ENCODE measurements at regions not wholly inside any gene's neighbourhood (a gene's known extent, or its start where the extent isn't known, plus 50 kb on each side); places are given as distances from the start of the nearest gene placed in this dataset.

GRCh38 chr5:58002323-58002722, 457.6 kb downstream of the PLK2 start:
- TF ChIP-seq EZH2phosphoT487 (IDR thresholded peaks at IDR 0.05; ENCODE audit: low read length) (no peak), EZH2 (optimal IDR thresholded peaks at IDR 0.05; ENCODE audit: low read depth, low read length) (no peak)
- TF ChIP-seq, protein P1, sequence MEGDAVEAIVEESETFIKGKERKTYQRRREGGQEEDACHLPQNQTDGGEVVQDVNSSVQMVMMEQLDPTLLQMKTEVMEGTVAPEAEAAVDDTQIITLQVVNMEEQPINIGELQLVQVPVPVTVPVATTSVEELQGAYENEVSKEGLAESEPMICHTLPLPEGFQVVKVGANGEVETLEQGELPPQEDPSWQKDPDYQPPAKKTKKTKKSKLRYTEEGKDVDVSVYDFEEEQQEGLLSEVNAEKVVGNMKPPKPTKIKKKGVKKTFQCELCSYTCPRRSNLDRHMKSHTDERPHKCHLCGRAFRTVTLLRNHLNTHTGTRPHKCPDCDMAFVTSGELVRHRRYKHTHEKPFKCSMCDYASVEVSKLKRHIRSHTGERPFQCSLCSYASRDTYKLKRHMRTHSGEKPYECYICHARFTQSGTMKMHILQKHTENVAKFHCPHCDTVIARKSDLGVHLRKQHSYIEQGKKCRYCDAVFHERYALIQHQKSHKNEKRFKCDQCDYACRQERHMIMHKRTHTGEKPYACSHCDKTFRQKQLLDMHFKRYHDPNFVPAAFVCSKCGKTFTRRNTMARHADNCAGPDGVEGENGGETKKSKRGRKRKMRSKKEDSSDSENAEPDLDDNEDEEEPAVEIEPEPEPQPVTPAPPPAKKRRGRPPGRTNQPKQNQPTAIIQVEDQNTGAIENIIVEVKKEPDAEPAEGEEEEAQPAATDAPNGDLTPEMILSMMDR (IDR thresholded peaks at IDR 0.05; ENCODE audit: low read length), result no peak
- Histone ChIP-seq H4K20me1 (ENCODE audit: insufficient read depth, low read length) (no peaks in the 10 kb centered on the region), H2AFZ (ENCODE audit: low read length) (no peak overlapping the region), H3K4me3 (ENCODE audit: low read length) (no peak overlapping the region), H3K4me2 (ENCODE audit: low read depth, low read length) (no peak overlapping the region), H3K27me3 (replicated peaks; ENCODE audit: insufficient read depth, low read length) (no peaks in the 10 kb centered on the region), H3K4me1 (ENCODE audit: low read length) (no peaks in the 10 kb centered on the region), H3K36me3 (replicated peaks; ENCODE audit: insufficient read depth, low read length) (no peaks in the 10 kb centered on the region), H3F3A (ENCODE audit: insufficient read depth, low read length) (no peaks in the 10 kb centered on the region), H3K9me2 (replicated peaks; ENCODE audit: insufficient read depth, low read length) (no peaks in the 10 kb centered on the region), H3K9me3 (replicated peaks; ENCODE audit: insufficient read depth, low read length) (no peaks in the 10 kb centered on the region), H3K79me2 (ENCODE audit: low read length) (no peaks in the 10 kb centered on the region), H3K9ac (ENCODE audit: low read length) (no peak overlapping the region), H3K27ac (ENCODE audit: low read length) (no peak overlapping the region)
- DNase-seq, result no peak

DNA sequence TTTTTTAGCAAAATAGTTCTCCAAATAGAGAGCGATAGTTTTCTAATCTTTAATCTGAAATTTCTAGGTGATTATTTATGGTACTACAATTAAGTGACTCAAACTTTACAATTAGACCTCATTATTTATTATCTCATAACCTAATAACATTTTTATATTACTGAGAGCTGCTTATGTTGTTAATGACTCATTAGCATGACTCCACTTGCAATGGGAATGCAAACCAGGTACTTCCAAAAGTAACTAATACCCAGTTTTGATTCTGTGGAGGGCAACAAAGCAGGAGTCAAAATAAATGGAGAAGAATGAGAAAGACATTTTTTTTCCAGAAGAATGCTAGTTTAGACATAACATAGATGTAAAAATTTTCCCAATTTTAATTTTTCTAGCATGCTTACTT, 466.0 kb downstream of the PLK2 start:
- H2AFZ ChIP-seq (ENCODE audit: low read length), result no peak overlapping the region
- no peaks in the 10 kb centered on the region for H3K79me2 ChIP-seq (ENCODE audit: low read length)
- no peaks in the 10 kb centered on the region for H4K20me1 ChIP-seq (ENCODE audit: insufficient read depth, low read length)
- no peaks in the 10 kb centered on the region for H3K36me3 ChIP-seq (replicated peaks; ENCODE audit: insufficient read depth, low read length)
- no peak overlapping the region for H3K4me2 ChIP-seq (ENCODE audit: low read depth, low read length)
- H3K4me1 ChIP-seq (ENCODE audit: low read length), result no peaks in the 10 kb centered on the region
- no peak overlapping the region for H3K27ac ChIP-seq (ENCODE audit: low read length)
- no peaks in the 10 kb centered on the region for H3F3A ChIP-seq (ENCODE audit: insufficient read depth, low read length)
- H3K9me2 ChIP-seq (replicated peaks; ENCODE audit: insufficient read depth, low read length), result no peaks in the 10 kb centered on the region
- H3K9ac ChIP-seq (ENCODE audit: low read length), result no peak overlapping the region
- TF ChIP-seq EZH2 (optimal IDR thresholded peaks at IDR 0.05; ENCODE audit: low read depth, low read length) (no peak), EZH2phosphoT487 (IDR thresholded peaks at IDR 0.05; ENCODE audit: low read length) (no peak)
- TF ChIP-seq, protein P1 (IDR thresholded peaks at IDR 0.05; ENCODE audit: low read length), result no peak
- H3K27me3 ChIP-seq (replicated peaks; ENCODE audit: insufficient read depth, low read length), result no peaks in the 10 kb centered on the region
- H3K9me3 ChIP-seq (replicated peaks; ENCODE audit: insufficient read depth, low read length), result no peaks in the 10 kb centered on the region
- no peak for DNase-seq
- no peak overlapping the region for H3K4me3 ChIP-seq (ENCODE audit: low read length)

GRCh38 chr5:57989378-57989777, 470.5 kb downstream of the PLK2 start:
- no peaks in the 10 kb centered on the region for H3K27me3 ChIP-seq (replicated peaks; ENCODE audit: insufficient read depth, low read length)
- TF ChIP-seq, protein P1 (IDR thresholded peaks at IDR 0.05; ENCODE audit: low read length), result no peak
- TF ChIP-seq EZH2phosphoT487 (IDR thresholded peaks at IDR 0.05; ENCODE audit: low read length) (no peak), EZH2 (optimal IDR thresholded peaks at IDR 0.05; ENCODE audit: low read depth, low read length) (no peak)
- no peak overlapping the region for H3K4me3 ChIP-seq (ENCODE audit: low read length)
- H3K36me3 ChIP-seq (replicated peaks; ENCODE audit: insufficient read depth, low read length), result no peaks in the 10 kb centered on the region
- H3F3A ChIP-seq (ENCODE audit: insufficient read depth, low read length), result no peaks in the 10 kb centered on the region
- no peaks in the 10 kb centered on the region for H3K4me1 ChIP-seq (ENCODE audit: low read length)
- H2AFZ ChIP-seq (ENCODE audit: low read length), result no peak overlapping the region
- no peaks in the 10 kb centered on the region for H3K9me2 ChIP-seq (replicated peaks; ENCODE audit: insufficient read depth, low read length)
- no peaks in the 10 kb centered on the region for H3K79me2 ChIP-seq (ENCODE audit: low read length)
- H4K20me1 ChIP-seq (ENCODE audit: insufficient read depth, low read length), result no peaks in the 10 kb centered on the region
- H3K4me2 ChIP-seq (ENCODE audit: low read depth, low read length), result no peak overlapping the region
- no peak for DNase-seq
- H3K27ac ChIP-seq (ENCODE audit: low read length), result no peak overlapping the region
- no peak overlapping the region for H3K9ac ChIP-seq (ENCODE audit: low read length)
- no peaks in the 10 kb centered on the region for H3K9me3 ChIP-seq (replicated peaks; ENCODE audit: insufficient read depth, low read length)

Data from MM.1S (cell line).